DND-41 (cell line): ENCODE measurements at regions not wholly inside any gene's neighbourhood (a gene's known extent, or its start where the extent isn't known, plus 50 kb on each side); places are given as distances from the start of the nearest gene placed in this dataset.

Experiments used
- CTCF ChIP-seq: IDR thresholded peaks from 2 replicates; pipeline ENCODE4 v1.5.1; 2012; ENCODE audit warnings: borderline replicate concordance, low read length, moderate library complexity, mild to moderate bottlenecking; ENCODE audit not compliant: poor library complexity, severe bottlenecking; ENCODE audit errors: extremely low read depth
- EZH2 ChIP-seq: IDR thresholded peaks from 3 replicates; pipeline ENCODE4 v1.6.1; 2012; ENCODE audit warnings: borderline replicate concordance, low read depth, mild to moderate bottlenecking, moderate library complexity, low read length, inconsistent platforms; ENCODE audit not compliant: severe bottlenecking

GRCh38 chr20:22080985-22081384 is 375.5 kb downstream of the PAX1 start:
- no peak for TF ChIP-seq EZH2
- TF ChIP-seq CTCF = no peak
